NCI-H1105 (cell line): ENCODE measurements at regions not wholly inside any gene's neighbourhood (a gene's known extent, or its start where the extent isn't known, plus 50 kb on each side); places are given as distances from the start of the nearest gene placed in this dataset.
"Not testable (repeated sequence)": the region's sequence is repeated elsewhere in the genome, so short reads cannot be mapped to it uniquely, and the experiment has no call there.

Source experiments
- DNase-seq: peaks from one replicate; lab custom pipeline; 2025; lab: John Stamatoyannopoulos, UW

DNA sequence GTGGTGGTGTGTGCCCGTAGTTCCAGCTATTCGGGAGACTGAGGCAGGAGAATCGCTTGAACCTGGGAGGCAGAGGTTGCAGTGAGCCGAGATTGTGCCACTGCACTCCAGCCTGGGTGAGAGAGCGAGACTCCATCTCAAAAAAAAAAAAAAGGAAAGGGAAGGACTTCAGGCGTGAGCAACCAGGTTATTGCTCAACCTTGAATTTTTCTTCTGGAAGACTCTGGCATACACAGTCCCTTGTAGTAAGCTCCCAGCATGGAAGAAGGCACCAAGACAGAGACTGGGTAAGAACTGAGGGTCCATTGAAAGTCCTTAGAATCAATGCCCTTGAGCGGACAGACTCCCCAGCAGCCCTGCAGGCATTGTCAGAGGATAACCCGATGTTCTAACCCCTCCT, 75.0 kb downstream of the C9orf50 start:
- DNase-seq: not testable (repeated sequence)

DNA sequence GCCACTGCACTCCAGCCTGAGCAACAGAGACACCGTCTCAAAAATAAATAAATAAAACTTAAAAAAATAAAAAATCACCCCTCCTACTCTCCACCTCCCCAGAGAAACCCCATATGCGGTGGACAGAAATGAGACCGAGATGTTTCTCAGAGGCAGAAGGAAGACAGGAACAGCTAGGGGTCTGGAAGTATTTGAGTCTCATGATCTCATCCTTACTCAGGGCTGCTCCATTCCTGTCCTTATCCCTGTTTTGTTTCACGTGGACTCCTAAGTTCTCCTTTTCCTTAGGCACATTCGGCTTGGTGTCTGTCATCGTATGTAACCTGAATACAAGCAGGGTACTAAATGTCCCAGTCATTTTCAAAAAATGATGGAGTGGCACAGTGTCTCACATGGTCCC, 76.1 kb downstream of the C9orf50 start:
- no peak for DNase-seq

DNA sequence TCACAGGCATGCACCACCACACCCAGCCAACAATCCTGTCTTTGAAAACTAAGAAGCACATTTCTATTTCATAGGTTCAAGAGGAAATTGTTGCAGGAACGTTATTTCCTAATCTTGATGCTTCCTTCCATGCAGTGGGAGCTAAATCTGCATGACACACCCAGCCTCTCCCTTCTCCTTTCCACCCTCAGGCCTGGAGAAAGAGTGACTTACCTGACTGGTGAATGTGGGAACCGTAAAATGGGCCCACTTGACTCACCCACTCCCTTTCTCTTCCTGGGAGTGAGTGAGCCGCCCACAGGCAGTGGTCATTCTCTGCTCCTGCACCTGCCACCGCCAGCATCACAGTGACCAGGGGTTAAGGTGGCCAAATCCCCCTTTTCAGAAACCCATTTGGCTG, 78.2 kb downstream of the C9orf50 start:
- DNase-seq: no peak

DNA sequence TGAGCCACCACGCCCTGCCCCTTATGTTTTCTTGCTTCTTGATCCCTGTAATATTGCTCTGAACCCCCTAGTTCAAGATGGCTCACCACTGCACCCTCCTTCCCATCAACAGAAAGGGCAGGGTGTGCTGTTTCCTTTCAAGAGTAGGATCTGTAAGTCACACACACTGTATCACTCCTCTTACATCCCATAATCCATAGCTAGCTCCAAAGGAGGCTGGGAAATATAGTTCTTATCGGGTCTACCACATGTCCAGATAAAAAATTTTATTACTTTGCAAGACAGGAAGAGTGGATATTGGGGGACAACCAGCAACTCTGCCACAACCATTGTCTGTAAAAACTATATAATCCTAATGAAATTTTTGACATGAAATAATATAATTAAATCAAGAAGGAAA, 79.6 kb downstream of the C9orf50 start:
- DNase-seq: no peak

DNA sequence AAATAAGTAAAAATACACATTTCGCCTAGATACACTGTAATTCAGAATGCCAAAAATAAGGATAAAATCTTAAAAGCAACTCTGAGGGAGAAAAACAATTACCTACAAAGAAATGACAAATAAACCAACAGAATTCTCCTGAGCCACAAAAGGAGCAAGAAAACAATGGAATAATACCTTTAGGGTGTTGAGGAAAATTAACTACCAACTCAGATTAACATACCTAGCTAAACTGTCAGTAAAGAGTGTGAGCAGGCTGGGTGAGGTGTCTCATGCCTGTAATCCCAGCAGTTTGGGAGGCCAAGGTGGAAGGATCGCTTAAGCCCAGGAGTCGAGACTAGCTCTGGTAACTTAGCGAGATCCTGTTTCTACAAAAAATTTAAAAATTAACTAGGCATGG, 81.5 kb downstream of the C9orf50 start:
- DNase-seq: no peak

DNA sequence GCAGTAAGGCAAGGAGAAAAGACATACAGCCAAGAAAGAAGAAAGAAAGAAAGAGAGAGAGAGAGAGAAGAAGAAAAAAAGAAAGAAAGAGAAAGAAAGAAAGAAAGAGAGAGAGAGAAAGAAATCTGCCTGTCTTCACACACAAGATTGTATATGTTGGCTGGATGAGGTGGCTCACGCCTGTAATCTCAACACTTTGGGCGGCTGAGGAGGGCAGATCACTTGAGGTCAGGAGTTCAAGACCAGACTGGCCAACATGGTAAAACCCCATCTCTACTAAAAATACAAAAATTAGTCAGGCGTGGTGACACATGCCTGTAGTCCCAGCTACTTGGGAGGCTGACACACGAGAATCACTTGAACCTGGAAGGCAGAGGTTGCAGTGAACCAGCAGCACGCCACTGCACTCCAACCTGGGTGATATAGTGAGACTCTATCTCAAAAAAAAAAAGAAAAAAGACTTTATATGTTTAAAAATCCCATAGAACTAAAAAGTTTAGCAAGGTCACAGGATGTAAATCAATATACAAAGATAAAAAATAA, 89.0 kb downstream of the C9orf50 start:
- DNase-seq: not testable (repeated sequence)

DNA sequence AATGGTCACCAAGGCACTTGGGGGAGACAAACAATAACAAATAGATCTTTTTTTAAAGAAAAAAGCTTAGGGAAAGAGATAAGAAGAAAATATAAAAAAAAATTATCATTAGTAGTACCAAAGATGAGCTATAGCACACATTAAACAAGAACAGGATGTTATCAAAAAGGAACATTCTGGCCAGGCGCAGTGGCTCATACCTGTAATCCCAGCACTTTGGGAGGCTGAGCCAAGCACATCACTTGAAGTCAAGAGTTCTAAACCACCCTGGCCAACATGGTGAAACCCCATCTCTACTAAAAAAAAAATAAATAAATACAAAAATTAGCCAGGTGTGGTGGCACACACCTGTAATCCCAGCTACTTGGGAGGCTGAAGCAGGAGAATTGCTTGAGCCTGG, 92.9 kb downstream of the C9orf50 start:
- not testable (repeated sequence) for DNase-seq

DNA sequence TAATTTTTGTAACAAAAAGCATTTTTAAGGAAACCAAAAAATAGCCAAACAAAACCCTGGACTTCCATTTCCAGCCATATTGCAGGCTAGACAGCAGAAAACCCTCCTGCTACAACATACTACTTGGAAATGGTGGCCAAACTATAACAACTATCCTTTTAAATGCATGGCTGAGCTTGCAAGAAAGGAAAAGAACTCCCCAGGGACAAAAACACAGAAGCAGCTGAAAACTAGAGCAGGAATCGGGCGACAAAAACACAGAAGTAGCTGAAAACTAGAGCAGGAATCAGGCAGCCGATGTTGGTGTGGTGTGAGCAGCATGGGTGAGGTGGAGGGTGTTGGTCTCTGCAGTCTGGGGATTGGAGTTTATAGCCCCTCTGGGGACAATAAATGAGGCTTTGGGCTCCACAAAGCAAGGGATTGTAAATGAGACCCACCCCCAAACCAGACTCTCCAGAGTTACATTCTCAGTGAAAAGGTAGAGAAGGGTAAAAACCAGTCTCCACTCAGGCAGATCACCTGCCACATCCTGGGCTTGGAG, 95.2 kb downstream of the C9orf50 start:
- no peak for DNase-seq

DNA sequence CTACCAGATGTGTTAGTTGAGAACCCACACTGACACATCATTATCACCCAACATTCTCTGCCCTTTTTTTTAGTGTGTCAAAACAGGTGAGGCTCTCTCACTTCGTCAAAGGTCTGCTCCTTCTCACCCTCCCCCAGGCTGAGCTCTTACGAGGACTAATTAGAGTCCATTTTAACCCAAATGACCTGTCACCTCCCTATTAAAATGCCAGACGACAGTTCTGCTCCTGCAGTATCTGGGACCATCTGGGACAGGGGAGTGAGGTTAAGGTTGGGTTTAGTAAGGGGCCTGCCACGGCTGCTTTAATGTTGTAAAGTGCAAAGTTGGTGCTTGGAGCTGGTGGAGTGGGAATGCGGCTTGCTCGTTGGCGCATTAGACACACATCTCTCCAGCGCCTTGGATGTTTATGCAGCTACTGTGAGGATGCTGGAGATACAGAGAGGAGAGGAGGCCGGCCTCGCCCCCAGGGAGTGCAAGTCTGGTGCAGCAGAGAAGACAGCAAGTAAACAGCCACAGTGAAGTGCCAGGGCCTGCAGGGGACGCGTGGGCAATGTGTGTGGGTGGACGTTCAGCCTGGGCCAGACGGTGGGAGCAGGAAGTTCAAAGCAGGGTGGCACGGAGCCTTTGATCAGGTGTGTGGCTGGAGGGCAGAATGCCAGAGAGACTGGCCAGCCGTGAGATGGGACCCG, 96.2 kb downstream of the C9orf50 start:
- DNase-seq: no peak

DNA sequence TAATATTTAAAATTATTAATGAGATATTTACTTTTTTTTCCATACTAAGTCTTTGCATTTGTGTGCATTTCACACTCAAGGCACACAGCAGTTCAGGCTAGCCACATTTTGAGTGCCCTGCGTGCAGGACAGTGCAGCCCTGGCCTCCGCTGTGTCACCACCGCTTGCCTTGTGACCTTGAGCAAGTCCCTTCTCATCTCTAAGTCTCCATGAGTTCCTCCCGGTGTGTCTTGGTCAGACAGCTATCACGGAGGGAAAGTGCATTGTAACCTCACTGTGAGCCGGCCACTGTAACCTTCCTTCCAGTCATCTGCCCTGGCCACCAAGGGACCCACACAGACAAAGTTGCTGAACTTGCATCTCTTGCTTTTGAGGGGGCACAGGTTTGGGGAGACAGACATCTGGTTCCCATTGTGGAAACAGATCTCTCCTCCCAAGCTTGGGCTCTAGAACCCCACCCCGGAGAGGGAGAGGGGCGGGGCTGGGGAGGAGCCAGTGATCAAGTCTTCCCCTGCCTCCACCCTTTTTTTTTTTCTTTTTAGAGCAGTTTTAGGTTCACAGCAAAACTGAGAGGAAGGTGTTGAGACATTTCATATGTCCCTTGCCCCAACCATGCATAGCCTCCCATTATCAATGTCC, 96.8 kb downstream of the C9orf50 start:
- DNase-seq: no peak

DNA sequence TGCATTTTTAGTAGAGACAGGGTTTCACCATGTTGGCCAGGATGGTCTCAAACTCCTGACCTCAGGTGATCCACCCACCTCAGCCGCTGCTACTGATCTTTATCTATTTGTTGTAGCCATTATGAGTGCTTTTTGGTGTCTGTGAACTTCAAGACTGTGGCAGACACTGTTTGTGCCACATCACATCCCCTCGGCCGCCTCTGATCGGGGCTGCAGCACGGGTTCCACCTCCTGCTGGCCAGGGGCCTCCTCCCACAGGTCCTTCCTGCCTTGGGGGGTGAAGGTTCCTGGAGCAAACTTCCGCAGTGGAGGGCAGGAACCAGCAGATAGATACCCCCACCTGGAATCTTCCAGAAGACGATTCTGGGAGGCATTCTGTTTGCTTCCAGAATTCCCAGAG, 98.5 kb downstream of the C9orf50 start:
- no peak for DNase-seq

DNA sequence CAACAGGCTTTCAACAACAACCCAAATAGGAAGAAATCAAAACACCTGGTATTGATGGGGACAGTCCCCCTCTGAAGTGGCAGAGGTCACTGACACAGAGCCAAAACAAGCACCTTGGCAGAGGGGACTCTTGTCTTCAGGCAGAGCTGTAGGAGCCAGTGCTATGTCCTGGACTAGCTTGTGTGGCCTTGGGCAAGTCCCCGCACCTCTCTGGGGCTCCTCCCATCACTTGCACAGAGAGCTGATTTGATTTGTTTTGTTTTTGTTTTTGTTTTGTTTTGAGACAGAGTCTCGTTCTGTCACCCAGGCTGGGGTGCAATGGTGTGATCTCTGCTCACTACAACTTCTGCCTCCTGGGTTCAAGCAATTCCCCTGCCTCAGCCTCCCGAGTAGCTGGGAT, 100.8 kb downstream of the C9orf50 start:
- no peak for DNase-seq

DNA sequence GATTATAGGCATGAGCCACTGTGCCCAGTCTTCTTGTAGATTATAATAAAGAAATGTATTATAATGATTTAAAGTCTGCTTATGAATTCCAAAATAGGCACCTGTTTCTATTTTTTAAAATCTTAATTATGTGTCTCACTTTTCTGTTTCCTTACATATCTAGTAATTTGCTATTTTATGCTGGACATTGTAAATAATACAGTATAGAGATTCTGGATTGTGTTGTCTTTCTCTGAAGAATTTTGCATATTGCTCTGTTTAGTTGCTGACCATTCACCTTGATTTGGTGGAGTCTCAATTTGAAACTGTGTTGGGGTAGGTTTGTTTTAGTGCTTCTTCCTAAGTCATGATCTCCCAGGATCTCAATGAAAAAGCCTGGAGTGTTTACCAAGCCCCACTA, 102.8 kb downstream of the C9orf50 start:
- no peak for DNase-seq

DNA sequence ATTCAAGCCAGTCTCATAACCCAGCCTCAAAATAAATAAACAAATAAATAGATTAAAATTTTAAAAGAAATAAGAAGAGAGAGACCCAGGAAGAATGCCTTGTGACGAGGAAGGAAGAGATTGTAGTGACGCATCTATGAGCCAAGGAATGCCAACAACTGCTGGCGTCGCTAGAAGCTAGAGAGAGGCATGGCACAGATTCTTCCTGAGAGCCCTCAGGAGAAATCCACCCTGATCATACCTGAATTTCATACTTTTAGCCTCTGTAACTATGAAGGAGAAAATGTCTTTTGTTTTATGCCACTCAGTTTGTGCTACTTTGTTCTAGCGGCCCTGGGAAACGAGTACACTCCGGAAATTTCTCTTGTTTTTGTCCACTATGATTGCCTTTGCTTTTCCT, 103.9 kb downstream of the C9orf50 start:
- no peak for DNase-seq

DNA sequence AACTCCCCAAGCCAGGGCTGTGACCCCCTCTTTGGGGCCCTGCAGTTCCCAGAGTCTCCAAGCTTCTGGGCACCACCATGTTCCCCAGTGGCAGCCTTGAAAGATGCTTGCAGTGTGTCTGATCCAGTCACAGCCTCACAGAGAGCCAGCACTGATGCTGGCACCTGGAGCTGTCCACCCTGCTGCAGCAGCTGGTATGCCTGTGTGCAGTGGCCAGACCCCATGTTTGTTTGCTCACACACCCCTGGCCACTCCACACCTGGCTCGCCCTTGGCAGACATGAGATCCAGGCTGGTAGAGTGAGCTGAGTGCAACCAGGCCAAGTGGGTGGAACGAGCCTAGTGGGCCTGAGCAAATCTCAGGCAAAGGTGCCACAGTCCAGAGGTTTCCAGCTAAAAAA, 106.0 kb downstream of the C9orf50 start:
- no peak for DNase-seq

DNA sequence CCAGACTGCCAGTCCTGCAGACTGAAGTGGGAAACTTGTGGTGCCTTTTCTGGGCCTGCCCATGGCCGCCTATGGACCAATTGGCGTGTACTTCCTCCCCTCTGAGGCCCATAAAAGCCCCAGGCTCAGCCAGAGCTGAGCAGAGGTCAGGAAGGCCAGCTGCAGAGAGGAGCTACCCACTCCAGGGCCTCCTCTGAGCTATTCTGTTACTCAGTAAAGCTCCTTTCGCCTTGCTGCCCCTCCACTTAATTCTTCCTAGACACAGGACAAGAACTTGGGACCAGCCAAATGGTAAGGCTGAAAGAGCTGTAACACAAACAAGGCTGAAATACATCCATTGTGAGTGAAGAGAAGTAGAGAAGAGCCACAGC, 106.4 kb downstream of the C9orf50 start:
- no peak for DNase-seq

DNA sequence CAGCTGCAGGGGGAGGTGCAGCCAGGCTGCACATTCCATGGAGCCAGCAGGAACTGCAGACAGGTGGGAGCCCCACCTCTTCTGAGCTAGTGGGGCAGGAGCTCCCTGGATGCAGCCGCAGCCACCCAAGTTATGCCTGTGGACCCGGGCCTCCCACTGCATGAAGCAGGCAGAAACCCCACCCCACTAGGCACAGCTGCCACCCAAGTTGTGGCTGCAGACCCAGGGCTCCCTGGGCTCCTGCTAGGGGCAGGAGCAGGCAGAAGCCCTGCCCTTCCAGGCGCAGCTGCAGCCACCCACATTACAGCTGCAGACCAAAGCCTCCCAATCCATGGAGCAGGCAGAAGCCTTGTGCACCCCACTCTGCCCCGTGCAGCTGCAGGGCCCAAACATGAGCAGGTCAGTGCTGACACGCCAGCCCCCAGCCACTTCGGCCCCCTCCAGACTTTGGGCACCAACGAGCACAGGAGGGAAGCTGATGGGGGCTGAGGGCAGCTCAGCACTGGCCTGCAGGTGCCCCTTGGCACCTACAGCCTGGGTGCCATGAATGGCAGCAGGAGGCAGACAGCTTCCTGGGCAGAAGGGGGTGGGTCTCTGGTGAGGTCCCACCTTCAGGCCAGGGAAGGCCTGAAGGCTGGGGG, 106.9 kb downstream of the C9orf50 start:
- no peak for DNase-seq

DNA sequence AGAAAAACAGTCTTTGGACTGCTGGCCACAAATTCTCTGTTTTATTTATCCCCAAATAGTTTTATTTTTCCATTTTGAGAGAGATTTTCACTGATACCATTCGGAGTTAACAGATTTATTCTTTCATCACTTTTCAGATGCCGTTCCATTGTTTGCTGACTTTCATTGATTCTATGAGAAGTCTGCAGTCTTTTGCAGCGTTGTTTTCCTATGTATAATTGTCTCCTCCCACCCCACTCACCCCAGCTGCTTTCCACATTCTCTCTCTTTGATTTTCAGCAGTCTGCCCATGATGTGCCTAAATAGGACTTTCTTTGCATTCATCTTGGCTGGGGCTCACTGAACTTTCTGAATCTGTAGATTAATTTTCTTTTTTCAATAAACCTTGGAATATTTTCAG, 107.6 kb downstream of the C9orf50 start:
- DNase-seq: no peak

DNA sequence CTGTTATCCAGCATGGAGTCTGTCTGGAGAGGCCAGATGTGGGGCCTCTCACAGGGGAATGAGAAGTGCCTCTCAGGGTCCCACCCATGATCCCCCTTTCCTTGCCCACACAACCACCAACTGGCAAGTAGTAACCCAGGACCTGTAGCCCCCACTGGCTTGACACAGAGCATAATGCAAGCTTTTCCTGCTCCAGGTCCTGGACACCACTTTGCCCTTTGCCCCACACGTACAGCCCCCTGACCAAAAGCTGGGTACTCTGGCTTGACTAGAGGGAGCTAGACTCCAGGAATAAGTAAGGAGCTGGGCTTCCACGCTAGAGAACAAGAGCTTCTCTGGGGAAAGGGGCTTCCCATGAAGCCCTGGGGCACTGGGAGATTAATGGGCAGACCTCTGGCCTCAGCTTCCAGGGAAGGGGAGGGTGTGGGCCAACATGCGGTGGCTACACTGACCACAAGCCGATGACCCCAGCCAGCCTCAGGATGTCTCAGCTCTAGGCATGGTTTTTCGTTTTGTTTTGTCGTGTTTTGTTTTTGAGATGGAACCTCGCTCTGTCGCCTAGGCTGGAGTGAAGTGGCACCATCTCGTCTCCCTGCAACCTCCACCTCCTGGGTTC, 109.5 kb downstream of the C9orf50 start:
- no peak for DNase-seq

DNA sequence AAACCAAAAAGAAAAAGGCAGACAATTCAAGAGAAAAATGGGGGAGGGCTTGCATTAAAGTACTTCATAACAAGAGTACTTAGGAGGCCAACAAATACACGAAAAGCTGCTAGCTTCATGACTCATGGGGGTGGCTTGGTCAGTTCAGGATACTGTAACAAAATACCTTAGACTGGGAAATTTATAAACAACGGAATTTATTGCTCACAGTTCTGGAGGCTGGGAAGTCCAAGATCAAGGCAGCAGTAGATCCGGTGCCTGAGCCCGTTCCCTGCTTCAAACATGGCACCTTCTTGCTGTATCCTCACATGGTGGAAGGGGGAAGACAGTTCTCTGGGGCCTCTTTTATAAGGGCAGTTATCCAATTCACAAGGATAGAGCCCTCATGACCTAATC, 111.4 kb downstream of the C9orf50 start:
- DNase-seq: no peak

DNA sequence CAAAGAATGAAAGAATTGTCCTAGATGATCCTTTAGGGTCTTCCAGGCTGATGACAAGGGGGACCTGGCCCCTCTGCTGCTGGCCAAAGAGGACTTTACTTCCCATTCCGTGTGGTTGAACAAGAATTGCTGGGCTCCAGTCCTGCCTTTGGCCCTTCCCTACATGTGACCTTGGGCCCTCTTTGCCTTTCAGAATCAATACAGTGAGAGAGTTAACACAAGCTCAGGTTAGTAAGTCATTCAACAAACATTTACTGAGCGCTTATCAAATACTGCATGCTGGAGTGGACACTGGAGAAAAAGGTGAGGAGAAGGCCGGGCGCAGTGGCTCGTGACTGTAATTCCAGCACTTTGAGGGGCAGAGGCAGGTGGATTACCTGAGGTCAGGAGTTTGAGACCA, 113.1 kb downstream of the C9orf50 start:
- DNase-seq: no peak

DNA sequence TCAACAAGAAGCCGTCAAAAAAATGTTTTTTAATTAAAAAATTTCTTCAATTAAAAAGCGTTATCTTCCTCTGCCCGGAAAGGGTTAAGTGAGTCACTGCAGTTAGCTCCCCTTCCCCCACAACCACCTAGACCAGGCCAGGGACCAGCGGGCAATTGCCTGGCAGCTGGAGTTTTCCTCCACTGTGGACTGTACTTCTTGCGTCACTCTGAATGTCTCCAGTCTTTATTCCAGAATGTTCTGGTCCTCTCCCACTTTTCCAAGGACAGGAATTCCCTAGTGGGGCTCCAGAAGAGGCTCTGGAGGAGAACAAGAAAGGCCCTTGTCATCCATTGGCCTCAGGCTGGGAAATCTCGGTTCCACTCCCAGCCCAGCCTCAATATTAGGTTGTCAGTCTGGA, 114.0 kb downstream of the C9orf50 start:
- no peak for DNase-seq

DNA sequence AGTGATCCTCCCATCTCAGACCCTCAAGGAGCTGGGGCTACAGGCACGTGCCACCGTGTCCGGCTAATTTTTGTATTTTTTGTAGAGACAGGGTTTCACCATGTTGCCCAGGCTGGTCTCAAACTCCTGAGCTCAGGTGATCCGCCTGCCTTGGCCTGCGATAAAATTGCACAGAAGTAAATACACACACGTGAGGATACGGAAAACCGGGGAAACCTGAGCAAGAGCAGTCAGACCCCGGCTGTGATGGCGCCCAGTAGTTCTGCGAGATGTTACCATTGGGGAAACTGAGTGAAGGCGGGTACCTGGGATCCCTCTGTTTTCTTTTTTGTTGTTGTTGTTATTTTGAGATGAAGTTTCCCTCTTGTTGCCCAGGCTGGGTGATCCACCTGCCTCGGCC, 114.9 kb downstream of the C9orf50 start:
- DNase-seq: no peak
